Activated naive CD4-positive, alpha-beta T cell treated with anti-CD3 and anti-CD28 coated beads, Interleukin-2, amount 10 ng/mL, durations not matched to agents 7 days and 5 days (primary cell): ENCODE measurements at regions not wholly inside any gene's neighbourhood (a gene's known extent, or its start where the extent isn't known, plus 50 kb on each side); places are given as distances from the start of the nearest gene placed in this dataset.
"Not testable (repeated sequence)": the region's sequence is repeated elsewhere in the genome, so short reads cannot be mapped to it uniquely, and the experiment has no call there.

Experiments used
- CTCF ChIA-PET: fragments of 350-600 bp; sonication (Branson Sonifier 250); formaldehyde crosslinking; loops from one replicate; lab custom pipeline; 2021; ENCODE audit warnings: antibody characterized with exemption; lab: Charles Lee
- DNase-seq: peaks from one replicate; pipeline ENCODE4 v3.0.0-alpha.2; 2020
- H3K27ac Mint-ChIP-seq: one replicate; pipeline ENCODE4 v1.8.0; 2021; ENCODE audit warnings: mild to moderate bottlenecking, moderate library complexity, mixed read lengths
- H3K27me3 Mint-ChIP-seq: one replicate; pipeline ENCODE4 v1.8.0; 2021; ENCODE audit warnings: mild to moderate bottlenecking, mixed read lengths
- H3K36me3 Mint-ChIP-seq: one replicate; pipeline ENCODE4 v1.8.0; 2021; ENCODE audit warnings: mixed read lengths
- H3K4me1 Mint-ChIP-seq: one replicate; pipeline ENCODE4 v1.8.0; 2021; ENCODE audit warnings: mixed read lengths
- H3K4me3 Mint-ChIP-seq: one replicate; pipeline ENCODE4 v1.8.0; 2021; ENCODE audit warnings: mild to moderate bottlenecking, moderate library complexity, mixed read lengths
- H3K9me3 Mint-ChIP-seq: one replicate; pipeline ENCODE4 v1.8.0; 2021; ENCODE audit warnings: mixed read lengths

DNA sequence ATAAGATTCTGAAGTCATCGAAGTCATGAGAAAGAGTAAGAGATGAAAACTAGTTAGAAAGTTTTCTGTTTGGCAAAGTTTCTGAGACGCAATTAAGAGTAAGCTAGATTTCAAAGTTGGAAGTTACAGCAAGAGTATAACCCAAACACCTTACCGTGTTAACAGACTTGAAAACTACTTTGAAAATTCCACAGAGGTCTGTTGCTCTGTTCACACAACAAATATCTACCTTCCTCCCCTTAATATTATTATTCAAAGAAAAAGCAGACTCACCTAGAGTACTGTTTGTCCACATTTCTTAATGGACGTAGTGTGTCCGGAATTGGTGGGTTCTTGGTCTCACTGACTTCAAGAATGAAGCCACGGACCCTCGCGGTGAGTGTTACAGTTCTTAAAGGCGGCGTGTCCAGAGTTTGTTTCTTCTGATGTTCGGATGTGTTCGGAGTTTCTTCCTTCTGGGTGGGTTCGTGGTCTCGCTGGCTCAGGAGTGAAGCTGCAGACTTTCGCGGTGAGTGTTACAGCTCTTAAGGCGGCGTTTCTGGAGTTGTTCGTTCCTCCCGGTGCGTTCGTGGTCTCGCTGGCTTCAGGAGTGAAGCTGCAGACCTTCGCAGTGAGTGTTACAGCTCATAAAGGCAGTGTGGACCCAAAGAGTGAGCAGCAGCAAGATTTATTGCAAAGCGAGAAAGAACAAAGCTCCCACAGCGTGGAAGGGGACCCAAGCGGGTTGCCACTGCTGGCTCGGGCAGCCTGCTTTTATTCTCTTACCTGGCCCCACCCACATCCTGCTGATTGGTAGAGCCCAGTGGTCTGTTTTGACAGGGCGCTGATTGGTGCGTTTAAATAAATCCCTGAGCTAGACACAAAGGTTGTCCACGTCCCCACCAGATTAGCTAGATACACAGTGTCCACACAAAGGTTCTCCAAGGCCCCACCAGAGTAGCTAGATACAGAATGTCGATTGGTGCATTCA lies 165.1 kb upstream of the TEX13C start:
- H3K27me3 Mint-ChIP-seq, H3K9me3 Mint-ChIP-seq, H3K36me3 Mint-ChIP-seq, H3K27ac Mint-ChIP-seq, CTCF ChIA-PET, H3K4me3 Mint-ChIP-seq, DNase-seq, H3K4me1 Mint-ChIP-seq: not testable (repeated sequence)

DNA sequence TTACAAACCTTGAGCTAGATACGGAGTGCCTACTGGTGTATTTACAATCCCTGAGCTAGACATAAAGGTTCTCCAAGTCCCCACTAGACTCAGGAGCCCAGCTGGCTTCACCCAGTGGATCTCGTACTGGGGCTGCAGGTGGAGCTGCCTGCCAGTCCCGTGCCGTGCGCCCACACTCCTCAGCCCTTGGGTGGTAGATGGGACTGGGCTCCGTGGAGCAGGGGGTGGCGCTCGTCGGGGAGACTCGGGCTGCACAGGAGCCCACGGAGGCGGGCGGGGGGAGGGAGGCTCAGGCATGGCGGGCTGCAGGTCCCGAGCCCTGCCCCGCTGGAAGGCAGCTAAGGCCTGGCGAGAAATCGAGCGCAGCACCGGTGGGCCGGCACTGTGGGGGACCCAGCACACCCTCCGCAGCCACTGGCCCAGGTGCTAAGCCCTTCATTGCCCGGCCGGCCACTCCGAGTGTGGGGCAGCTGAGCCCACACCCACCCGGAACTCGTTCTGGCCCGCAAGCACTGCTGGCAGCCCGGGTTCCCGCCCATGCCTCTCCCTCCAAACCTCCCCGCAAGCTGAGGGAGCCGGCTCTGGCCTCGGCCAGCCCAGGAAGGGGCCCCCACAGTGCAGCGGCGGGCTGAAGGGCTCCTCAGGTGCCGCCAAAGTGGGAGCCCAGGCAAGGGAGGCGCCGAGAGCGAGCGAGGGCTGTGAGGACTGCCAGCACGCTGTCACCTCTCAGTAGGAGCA lies 164.2 kb upstream of the TEX13C start:
- H3K36me3 Mint-ChIP-seq, H3K9me3 Mint-ChIP-seq, H3K4me1 Mint-ChIP-seq, CTCF ChIA-PET, H3K27ac Mint-ChIP-seq, DNase-seq, H3K4me3 Mint-ChIP-seq, H3K27me3 Mint-ChIP-seq: not testable (repeated sequence)

DNA sequence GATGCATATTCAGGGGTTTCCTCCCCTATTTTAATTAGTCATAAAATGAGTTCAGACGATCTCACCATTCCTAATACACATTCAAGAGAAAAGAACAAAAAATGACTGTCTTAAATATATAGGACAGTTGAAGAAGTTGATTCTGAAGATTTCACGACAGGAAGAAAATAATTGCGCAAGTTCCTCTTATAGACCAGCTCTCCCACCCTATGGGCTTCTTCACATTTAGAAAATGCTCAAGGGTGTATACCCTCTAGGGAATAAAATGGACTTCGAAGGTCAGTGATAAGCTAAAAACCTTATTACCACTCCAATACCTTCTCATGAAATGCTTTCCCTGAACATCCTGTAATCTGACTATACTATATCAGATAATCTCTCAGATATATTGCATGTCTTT lies 149.2 kb upstream of the TEX13C start:
- no peaks in the 10 kb centered on the region for H3K4me1 Mint-ChIP-seq
- H3K9me3 Mint-ChIP-seq: no peaks in the 10 kb centered on the region
- no peak overlapping the region for H3K4me3 Mint-ChIP-seq
- H3K27ac Mint-ChIP-seq: no peak overlapping the region
- no peaks in the 10 kb centered on the region for H3K36me3 Mint-ChIP-seq
- CTCF ChIA-PET: no interaction called here
- H3K27me3 Mint-ChIP-seq: no peaks in the 10 kb centered on the region
- no peak for DNase-seq

DNA sequence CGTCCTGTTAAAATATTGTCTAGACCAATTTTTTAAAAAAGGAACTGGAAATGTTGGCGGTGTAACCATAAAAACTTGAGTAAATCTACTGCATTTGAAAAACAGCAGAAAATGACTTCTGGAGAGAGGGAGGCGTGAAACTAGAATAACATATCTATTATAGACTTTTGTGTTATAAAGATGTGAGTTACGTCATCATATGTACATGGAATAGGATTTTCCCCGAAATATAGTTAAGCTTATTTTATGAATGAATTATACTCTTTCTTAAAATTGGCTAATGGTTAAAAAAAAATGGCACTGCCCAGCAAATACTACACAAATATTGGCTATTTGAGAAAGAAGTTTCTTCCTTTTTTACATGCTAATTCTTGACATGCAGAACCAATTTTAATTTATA lies 147.1 kb upstream of the TEX13C start:
- Mint-ChIP-seq H3K4me3 (no peak overlapping the region), H3K27ac (no peak overlapping the region), H3K4me1 (no peaks in the 10 kb centered on the region), H3K27me3 (no peaks in the 10 kb centered on the region), H3K36me3 (no peaks in the 10 kb centered on the region), H3K9me3 (no peaks in the 10 kb centered on the region)
- CTCF ChIA-PET: no interaction called here
- DNase-seq: no peak

DNA sequence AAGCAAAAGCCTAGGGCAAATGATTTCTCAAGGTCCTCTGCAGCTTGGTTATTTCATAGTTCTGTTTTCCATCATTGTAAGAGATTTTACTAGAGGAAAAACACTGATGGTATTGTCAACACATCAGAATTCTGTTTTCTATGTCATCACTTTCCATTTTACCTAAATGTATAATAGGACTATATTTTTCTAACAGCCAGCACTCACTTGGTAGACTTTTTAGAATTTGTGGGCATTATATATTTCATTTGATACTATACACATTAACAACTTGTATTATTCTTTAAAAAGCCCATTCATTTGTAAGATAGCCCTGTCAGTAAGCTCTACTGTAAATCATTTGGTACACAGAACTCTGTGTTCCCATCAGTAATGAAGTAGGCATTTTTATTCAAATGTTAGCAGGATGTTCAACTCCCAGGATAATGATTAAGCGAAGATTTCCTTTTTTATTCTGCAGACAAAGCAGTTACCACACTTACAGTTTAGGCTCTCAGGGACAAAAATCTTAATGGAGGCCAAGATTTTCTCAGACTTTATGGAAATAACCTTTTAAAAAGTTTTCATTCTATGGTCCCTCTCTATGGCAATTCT lies 143.6 kb upstream of the TEX13C start:
- no peaks in the 10 kb centered on the region for H3K9me3 Mint-ChIP-seq
- no peaks in the 10 kb centered on the region for H3K36me3 Mint-ChIP-seq
- H3K4me1 Mint-ChIP-seq: no peaks in the 10 kb centered on the region
- no peak overlapping the region for H3K27ac Mint-ChIP-seq
- CTCF ChIA-PET: no interaction called here
- H3K4me3 Mint-ChIP-seq: no peak overlapping the region
- H3K27me3 Mint-ChIP-seq: no peaks in the 10 kb centered on the region
- DNase-seq: no peak

DNA sequence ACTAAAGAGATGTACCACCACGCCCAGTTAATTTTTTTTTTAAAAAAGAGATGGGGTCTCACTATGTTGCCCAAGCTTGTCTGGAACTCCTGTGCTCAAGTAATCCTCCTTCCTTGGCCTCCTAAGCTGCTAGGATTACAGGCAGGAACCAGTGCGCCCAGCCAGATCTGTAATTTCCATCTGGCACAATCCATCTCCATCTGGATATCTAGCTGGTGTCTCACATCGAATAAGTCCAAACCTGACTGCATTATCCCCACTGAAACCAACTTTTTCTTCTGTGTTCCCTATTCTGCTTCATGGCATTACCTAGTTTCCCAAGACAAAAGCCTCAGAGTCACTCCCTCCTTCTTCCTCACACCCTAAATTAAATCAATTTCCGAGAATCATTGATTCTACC lies 125.8 kb upstream of the TEX13C start:
- no peak for DNase-seq
- no peaks in the 10 kb centered on the region for H3K9me3 Mint-ChIP-seq
- CTCF ChIA-PET: no interaction called here
- H3K4me1 Mint-ChIP-seq: no peaks in the 10 kb centered on the region
- H3K36me3 Mint-ChIP-seq: no peaks in the 10 kb centered on the region
- H3K4me3 Mint-ChIP-seq: no peak overlapping the region
- no peak overlapping the region for H3K27ac Mint-ChIP-seq
- no peaks in the 10 kb centered on the region for H3K27me3 Mint-ChIP-seq

DNA sequence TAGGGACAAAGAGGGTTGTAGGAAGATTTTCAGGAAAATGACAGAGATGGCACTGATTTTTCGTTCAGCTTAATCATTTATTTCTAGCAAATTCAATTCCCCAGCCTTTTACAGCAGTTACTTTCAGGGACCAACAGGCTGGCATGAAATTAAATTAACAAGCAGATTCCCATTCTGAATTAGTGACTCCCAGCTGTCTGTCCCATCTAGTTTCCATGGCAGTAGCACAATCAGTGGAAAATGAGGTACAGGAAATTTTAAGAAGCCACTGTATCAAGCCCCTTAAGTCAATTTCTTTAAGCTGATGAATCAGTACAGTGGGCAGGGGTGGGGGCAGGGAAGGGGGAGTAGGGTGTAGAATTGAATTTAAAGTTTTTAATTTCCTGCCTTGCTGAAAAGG lies 121.1 kb upstream of the TEX13C start:
- H3K9me3 Mint-ChIP-seq: no peaks in the 10 kb centered on the region
- no peaks in the 10 kb centered on the region for H3K36me3 Mint-ChIP-seq
- H3K4me3 Mint-ChIP-seq: no peak overlapping the region
- peaks cover 9% of the 10 kb centered on the region for H3K4me1 Mint-ChIP-seq
- H3K27ac Mint-ChIP-seq: no peak overlapping the region
- CTCF ChIA-PET: no interaction called here
- H3K27me3 Mint-ChIP-seq: peaks cover 15% of the 10 kb centered on the region
- no peak for DNase-seq

DNA sequence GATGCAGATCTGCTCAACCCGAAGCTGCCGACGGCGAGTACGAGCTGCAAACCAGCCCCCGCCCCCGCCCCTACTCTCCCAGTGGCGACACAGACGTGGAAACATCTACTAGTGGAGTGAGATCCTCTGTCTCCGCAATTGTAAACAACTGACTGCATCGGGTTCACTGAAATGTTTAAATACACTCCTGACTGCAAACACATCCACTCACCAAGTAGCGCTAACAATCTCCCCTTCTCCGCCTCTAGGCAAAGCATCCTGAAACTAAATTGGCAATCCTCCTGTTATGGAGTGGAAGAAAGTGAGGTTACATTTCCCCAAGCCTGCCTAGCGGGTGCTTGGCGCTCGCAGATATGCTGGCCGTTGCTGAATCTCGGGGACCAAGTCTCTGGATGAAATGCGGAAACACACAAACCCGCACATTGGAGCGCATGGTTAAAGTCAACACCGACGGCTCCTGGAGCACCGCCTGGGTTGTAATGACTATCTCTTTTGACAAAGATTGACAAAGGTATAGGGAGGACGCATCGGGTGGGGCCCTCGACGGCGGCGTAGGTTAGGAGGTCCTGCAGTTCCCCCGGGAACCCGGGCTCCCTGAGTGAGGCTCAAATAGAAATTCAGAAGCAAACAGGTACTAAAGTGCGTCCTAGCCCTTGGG lies 117.0 kb upstream of the TEX13C start:
- Mint-ChIP-seq H3K4me1 (peaks cover 27% of the 10 kb centered on the region), H3K27me3 (peaks cover 52% of the 10 kb centered on the region), H3K27ac (no peak overlapping the region), H3K36me3 (no peaks in the 10 kb centered on the region), H3K9me3 (no peaks in the 10 kb centered on the region), H3K4me3 (no peak overlapping the region)
- CTCF ChIA-PET: no interaction called here
- peak; percentile 18 for DNase-seq

DNA sequence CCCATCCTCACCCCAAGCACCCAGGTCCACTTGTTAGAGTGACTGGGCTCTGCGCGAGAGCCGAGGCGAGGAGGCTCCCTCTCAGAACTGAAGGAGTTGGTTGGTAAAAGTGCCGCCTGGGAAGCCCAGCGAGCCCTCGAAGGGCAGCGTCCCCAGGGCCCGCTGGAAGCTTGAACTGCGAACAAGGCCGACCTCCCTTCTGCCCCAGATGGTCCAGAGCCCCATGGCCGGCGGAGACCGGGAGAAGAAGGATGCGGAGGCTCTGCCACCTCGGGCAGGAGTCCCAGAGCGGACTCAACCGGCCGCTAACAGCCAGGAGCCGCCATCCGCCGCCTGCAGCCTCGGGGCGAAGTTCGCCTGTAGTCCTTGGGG lies 116.3 kb upstream of the TEX13C start:
- H3K9me3 Mint-ChIP-seq: no peaks in the 10 kb centered on the region
- H3K27ac Mint-ChIP-seq: no peak overlapping the region
- peak overlapping the region; percentile 50 for H3K4me3 Mint-ChIP-seq

DNA sequence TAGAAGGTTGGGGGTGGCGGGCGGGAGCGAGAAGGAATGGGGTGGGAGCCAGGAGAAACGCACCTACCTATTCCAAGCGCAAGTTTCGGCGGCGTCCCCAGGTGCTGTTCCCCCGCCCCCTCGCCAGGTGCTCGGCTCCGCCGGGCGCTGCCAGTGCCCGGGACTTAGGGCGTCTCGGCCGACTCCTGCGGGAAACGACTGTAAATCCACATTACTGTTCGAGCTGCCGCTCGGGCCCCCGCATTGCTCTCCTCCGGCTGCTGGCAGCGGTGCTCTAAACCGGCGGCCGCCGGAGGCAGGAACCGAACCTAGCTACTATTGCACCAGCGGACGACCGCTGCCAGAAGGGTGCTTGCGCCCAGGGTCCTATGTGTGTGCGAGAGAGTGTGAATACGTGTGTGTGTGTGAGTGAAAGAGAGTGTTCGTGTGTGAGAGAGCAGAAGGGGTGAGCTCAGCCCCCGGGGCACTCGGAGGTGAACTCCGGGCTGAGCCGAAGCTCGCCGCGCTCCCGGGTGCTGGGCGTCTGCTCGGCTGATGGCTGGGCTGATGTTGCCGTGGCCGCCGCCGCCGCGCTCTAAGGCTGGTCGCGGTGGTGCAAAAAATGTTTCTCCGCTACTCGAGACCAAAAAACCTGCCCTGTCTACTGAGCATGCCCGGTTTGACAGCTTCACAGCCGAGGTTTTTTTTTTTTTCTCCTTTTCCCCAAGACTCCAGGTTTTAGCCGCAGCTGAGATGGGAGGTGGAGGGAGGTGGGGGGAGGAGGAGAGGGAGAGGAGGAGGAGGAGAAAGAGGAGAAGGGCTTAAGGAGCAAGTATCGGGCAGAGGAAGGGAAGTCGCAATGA lies 115.7 kb upstream of the TEX13C start:
- CTCF ChIA-PET: no interaction called here
- Mint-ChIP-seq H3K4me3 (peak overlapping the region; percentile 50), H3K9me3 (no peaks in the 10 kb centered on the region), H3K4me1 (peaks cover 27% of the 10 kb centered on the region), H3K27me3 (peaks cover 52% of the 10 kb centered on the region), H3K27ac (no peak overlapping the region), H3K36me3 (no peaks in the 10 kb centered on the region)
- peak; percentile 24 for DNase-seq

More for the DNA sequence above, 116.3 kb upstream of the TEX13C start:
- H3K4me1 Mint-ChIP-seq: peaks cover 27% of the 10 kb centered on the region
- no peaks in the 10 kb centered on the region for H3K36me3 Mint-ChIP-seq
- CTCF ChIA-PET: no interaction called here
- peaks cover 52% of the 10 kb centered on the region for H3K27me3 Mint-ChIP-seq
- DNase-seq: no peak

DNA sequence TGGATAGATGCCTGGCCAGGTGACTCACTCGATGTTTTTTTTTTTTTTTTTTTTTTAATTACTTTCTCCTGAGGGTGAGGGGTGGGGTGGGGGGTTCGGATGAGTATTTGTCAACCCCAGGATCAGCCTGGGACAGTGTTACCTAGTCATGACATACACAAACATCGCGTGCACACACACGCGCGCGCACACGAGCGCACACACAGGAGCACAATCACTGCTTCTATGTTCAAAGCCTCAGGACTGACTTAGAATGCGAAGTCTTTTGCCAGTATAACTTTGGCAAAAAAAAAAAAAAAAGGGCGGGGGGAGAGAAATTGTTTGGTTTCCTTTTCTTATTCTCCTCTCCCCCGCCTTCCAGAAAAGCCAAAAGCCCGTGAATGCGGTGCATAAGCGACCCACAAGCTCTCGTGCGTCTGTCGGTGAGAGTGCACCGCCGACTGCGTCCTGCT lies 115.0 kb upstream of the TEX13C start:
- Mint-ChIP-seq H3K4me3 (peak overlapping the region; percentile 50), H3K4me1 (peaks cover 27% of the 10 kb centered on the region), H3K9me3 (no peaks in the 10 kb centered on the region), H3K27ac (no peak overlapping the region), H3K27me3 (peaks cover 52% of the 10 kb centered on the region), H3K36me3 (no peaks in the 10 kb centered on the region)
- peak; percentile 29 for DNase-seq
- CTCF ChIA-PET: no interaction called here

DNA sequence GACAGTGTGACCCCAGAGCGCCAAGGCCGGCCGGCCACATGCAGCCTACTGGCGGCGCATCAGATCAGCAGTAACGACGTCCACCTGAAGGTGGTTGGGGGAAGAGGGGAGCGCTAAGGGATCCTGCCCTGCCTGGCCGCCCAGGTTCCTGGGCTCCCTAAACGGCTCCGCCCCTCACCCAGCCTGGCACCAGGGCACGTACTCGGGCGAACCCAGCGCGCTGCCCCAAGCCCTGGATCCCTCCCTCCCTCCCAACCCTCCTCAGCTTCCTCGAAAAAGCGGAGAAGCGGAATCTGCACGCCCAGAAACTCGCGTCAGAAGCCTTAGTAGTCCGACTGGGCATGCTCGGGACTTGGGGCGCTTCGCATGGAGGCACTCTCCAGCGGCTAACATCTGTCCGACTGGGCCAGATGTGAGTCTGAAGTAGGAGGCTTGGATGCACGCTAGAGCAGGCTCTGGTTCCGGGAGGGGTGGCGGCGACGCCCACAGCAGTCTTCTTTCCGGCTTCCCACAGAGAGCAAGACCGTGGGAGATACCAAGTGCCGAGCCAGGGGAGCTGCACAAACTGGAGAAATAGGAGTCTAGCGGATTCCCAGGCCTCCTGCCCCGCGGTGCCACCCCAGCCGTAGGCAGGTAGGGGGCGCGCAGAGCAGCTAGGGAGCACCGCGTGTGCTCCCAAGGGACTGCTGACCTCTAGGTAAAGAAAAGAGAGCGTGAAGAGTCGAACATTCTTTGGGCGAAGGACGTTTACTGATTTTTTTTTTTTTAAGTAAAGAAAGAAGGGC lies 114.3 kb upstream of the TEX13C start:
- H3K9me3 Mint-ChIP-seq: no peaks in the 10 kb centered on the region
- CTCF ChIA-PET: no interaction called here
- no peak overlapping the region for H3K27ac Mint-ChIP-seq
- H3K27me3 Mint-ChIP-seq: peaks cover 52% of the 10 kb centered on the region
- DNase-seq: peak; percentile 37
- peak overlapping the region; percentile 50 for H3K4me3 Mint-ChIP-seq
- H3K36me3 Mint-ChIP-seq: no peaks in the 10 kb centered on the region
- H3K4me1 Mint-ChIP-seq: peaks cover 27% of the 10 kb centered on the region
